BE2C (cell line): ENCODE measurements at regions not wholly inside any gene's neighbourhood (a gene's known extent, or its start where the extent isn't known, plus 50 kb on each side); places are given as distances from the start of the nearest gene placed in this dataset.

ENCODE experiments used
- DNase-seq: peaks from one replicate; pipeline ENCODE4 v3.0.0-alpha.2; 2020
- H3K27me3 ChIP-seq: fragments of 250-450 bp; sonication (Bioruptor Pico); 2 replicates; pipeline ENCODE4 v1.5.1; 2020; ENCODE audit warnings: mild to moderate bottlenecking
- H3K36me3 ChIP-seq: fragments of 250-450 bp; sonication (Bioruptor Pico); 2 replicates; pipeline ENCODE4 v1.5.1; 2020; ENCODE audit warnings: mild to moderate bottlenecking
- H3K4me1 ChIP-seq: fragments of 250-450 bp; sonication (Bioruptor Pico); 2 replicates; pipeline ENCODE4 v1.5.1; 2020
- H3K4me3 ChIP-seq: 2 replicates; pipeline ENCODE4 v1.5.1; 2011; ENCODE audit warnings: low read depth, low read length
- H3K9me3 ChIP-seq: fragments of 250-450 bp; sonication (Bioruptor Pico); 2 replicates; pipeline ENCODE4 v1.5.1; 2020
- CTCF ChIP-seq: IDR thresholded peaks from 2 replicates; pipeline ENCODE4 v1.5.1; 2012; ENCODE audit warnings: mild to moderate bottlenecking, low read depth, low read length

GRCh38 chr3:159178209-159178897 lies 376.5 kb downstream of the MFSD1 start:
- Histone ChIP-seq H3K36me3 (no peaks in the 10 kb centered on the region), H3K9me3 (no peaks in the 10 kb centered on the region), H3K27me3 (no peaks in the 10 kb centered on the region), H3K4me1 (no peaks in the 10 kb centered on the region), H3K4me3 (no peak overlapping the region)
- no peak for DNase-seq
- TF ChIP-seq CTCF = no peak

DNA sequence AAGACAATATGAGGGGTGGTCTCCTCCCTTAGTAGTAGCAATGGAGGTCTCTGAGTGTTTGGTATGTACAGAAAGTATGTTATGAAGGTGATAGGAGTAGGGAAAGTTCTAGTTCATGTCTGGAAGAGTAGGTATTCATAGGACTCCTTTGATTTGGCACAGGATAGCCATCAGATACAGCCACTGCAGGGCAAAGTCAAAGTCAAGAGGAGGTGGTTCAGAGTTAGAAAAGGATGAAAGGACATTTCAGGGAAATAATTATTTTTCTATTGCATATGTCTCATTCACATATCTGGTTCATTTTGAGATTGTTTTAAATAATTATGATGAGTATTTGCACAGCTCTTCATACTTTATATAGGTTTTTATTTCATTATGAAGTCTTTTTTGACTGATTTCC lies 381.1 kb downstream of the MFSD1 start:
- Histone ChIP-seq H3K36me3 (no peaks in the 10 kb centered on the region), H3K4me1 (no peaks in the 10 kb centered on the region), H3K9me3 (no peaks in the 10 kb centered on the region), H3K27me3 (no peaks in the 10 kb centered on the region), H3K4me3 (no peak overlapping the region)
- no peak for TF ChIP-seq CTCF
- DNase-seq = no peak

DNA sequence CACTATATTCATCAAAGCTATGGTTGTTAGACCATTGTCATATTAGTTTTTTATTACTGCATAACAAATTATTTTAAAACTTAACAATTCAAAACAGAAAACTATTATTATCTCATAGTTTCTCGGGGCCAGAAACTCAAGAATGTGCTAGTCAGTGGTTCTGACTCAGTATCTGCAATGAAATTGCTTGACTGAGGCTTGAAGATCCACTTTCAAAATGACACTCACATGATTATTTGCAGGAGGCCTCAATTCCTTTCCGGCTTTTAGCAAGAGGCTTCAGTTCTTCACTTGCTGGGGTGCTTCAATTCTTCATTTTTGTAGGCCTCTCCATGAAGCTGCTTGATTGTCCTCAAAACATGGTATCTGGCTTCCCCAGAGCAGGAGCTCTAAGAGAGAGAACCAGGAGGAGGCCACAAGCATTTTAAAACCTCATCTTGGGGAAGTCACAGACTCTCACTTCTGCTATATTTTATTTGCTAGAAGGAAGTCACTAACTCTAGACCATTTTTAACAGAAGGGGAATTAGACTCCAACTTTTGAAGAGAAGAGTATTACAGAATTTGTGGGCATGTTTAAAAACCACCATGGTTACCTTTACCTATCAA lies 383.7 kb downstream of the MFSD1 start:
- no peak for TF ChIP-seq CTCF
- Histone ChIP-seq H3K9me3 (no peaks in the 10 kb centered on the region), H3K36me3 (no peaks in the 10 kb centered on the region), H3K4me1 (no peaks in the 10 kb centered on the region), H3K4me3 (no peak overlapping the region), H3K27me3 (no peaks in the 10 kb centered on the region)
- no peak for DNase-seq

- no peak for TF ChIP-seq CTCF
- Histone ChIP-seq H3K9me3 (no peaks in the 10 kb centered on the region), H3K4me1 (no peaks in the 10 kb centered on the region), H3K27me3 (no peaks in the 10 kb centered on the region), H3K36me3 (no peaks in the 10 kb centered on the region), H3K4me3 (no peak overlapping the region)
- DNase-seq = no peak
Observed at GRCh38 chr3:159186581-159186980, 384.7 kb downstream of the MFSD1 start.

DNA sequence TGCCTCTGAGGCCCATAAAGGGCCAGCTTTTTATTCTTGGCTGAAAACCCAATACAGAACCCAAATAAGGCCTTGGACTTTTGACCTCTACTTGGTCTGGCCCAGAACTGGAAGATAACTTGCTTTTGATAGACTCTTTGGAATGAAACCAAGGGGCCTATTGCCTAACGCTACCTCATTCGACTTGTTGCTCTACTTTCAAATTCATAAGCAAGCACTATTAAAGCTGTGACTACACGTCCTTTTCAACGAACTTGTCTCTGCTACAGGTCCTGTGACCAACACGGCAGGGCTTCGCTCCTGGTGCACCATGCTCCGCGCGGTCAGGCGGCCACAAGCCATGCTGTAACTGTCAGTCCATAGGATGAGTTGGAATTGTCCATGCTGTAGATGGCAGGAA lies 385.4 kb downstream of the MFSD1 start:
- DNase-seq = peak; percentile 5
- no peak for TF ChIP-seq CTCF

DNA sequence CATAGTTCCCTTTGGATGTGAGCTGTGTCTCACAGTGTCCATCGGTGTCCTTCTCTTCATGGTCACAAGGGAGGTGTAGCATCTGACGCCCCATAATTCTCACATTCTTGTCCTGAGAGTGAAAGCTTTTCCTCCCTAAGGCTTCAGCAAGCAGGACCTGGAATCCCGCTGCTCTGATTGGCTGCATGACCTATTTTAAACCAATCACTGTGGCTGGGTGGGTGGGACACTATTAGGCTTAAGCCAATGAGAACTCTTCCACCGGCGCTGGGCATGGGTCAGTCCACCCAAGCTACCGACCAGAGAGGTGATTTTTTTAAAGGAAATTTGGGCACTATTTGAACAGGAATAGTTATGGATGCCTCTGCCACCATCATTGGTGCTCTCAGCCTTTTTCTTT lies 385.9 kb downstream of the MFSD1 start:
- no peak for TF ChIP-seq CTCF
- peak; percentile 71 for DNase-seq
- no peaks in the 10 kb centered on the region for H3K9me3 ChIP-seq

More for the DNA sequence above, 385.4 kb downstream of the MFSD1 start:
- H3K9me3 ChIP-seq = no peaks in the 10 kb centered on the region
- H3K4me1 ChIP-seq = no peaks in the 10 kb centered on the region
- H3K36me3 ChIP-seq = no peaks in the 10 kb centered on the region
- H3K27me3 ChIP-seq = no peaks in the 10 kb centered on the region; the same call in 1 of the 2 replicates
- H3K4me3 ChIP-seq = peak overlapping the region; percentile 58

More for the DNA sequence above, 385.9 kb downstream of the MFSD1 start:
- H3K4me3 ChIP-seq = peak overlapping the region; percentile 58
- no peaks in the 10 kb centered on the region; the same call in 1 of the 2 replicates for H3K27me3 ChIP-seq
- no peaks in the 10 kb centered on the region for H3K4me1 ChIP-seq
- no peaks in the 10 kb centered on the region for H3K36me3 ChIP-seq
